Small intestine (tissue), 7 donors: ENCODE measurements at regions not wholly inside any gene's neighbourhood (a gene's known extent, or its start where the extent isn't known, plus 50 kb on each side); places are given as distances from the start of the nearest gene placed in this dataset.
A peak's percentile ranks its signal among the peaks of the same experiment; 100 is the strongest.

Experiments used
- DNase-seq, 2 donors: peaks; one replicate each; pipeline versions ENCODE4 v3.0.0 to v3.0.0-alpha.2; 2013
- FAIRE-seq: peaks from 2 replicates; lab custom pipeline; 2012; peaks lifted over from hg19 to GRCh38; lab: Jason Lieb, UNC
- H3K27ac ChIP-seq, 3 donors: one replicate each; pipeline ENCODE4 v1.5.1; 2013; ENCODE audit warnings: low read length in 2 of 3, mild to moderate bottlenecking in 2 of 3, control low read depth in 1 of 3, inconsistent platforms in 1 of 3, low read depth in 1 of 3, moderate library complexity in 1 of 3
- H3K27me3 ChIP-seq, 3 donors: one replicate each; pipeline ENCODE4 v1.6.1; 2013; ENCODE audit warnings: low read length in 3 of 3, inconsistent platforms in 1 of 3; ENCODE audit not compliant: control insufficient read depth in 3 of 3, insufficient read depth in 3 of 3
- H3K36me3 ChIP-seq, 3 donors: one replicate each; pipeline ENCODE4 v1.6.1; 2013; ENCODE audit warnings: low read length in 3 of 3, inconsistent platforms in 1 of 3, low read depth in 1 of 3, mild to moderate bottlenecking in 1 of 3, moderate library complexity in 1 of 3; ENCODE audit not compliant: control insufficient read depth in 3 of 3, insufficient read depth in 2 of 3
- H3K4me1 ChIP-seq, 3 donors: one replicate each; pipeline ENCODE4 v1.6.1; 2013; ENCODE audit warnings: low read length in 2 of 3, inconsistent platforms in 1 of 3, low read depth in 1 of 3, mild to moderate bottlenecking in 1 of 3, moderate library complexity in 1 of 3; ENCODE audit not compliant: control insufficient read depth in 3 of 3, insufficient read depth in 2 of 3
- H3K4me3 ChIP-seq, 3 donors: one replicate each; pipeline ENCODE4 v1.5.1; 2013; ENCODE audit warnings: low read length in 3 of 3, control low read depth in 1 of 3, inconsistent platforms in 1 of 3, low read depth in 1 of 3, mild to moderate bottlenecking in 1 of 3, moderate library complexity in 1 of 3
- H3K9me3 ChIP-seq, 2 donors: one replicate each; pipeline ENCODE4 v1.6.1; 2013; ENCODE audit warnings: low read depth in 1 of 2, low read length in 1 of 2; ENCODE audit not compliant: control insufficient read depth in 2 of 2, insufficient read depth in 1 of 2
- WGBS, 3 donors: extraction: QIAGEN DNeasy Blood & Tissue Kit; methylation state at CpG; one replicate each; pipeline ENCODE4 v1.1.7; 2013; 5-methylcytosine and 5-hydroxymethylcytosine counted together
- donor health status: healthy with polysubstance abuse.
- donor health status: control.
- donor health status: control.
- donor health status: Bipolar disorder and iron deficiency.
- donor health status: healthy.

DNA sequence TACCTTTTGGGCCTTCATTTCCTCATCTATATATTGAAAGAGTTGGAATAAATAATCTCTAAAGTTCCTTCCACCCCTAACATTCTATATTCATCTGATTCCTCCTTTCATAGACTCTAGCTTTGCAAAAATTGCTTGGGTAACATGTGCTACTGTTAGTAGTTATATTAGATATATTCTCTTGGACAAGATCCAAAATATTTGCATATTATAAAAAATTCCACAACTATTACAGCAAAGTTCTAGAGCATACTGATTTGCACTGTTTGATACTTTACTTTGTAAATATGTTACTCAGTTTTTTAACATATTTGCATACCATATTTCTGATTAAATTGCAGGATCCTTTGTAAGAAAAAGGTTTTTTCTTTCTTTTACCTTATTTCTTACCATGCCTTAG is 95.9 kb upstream of the UBE2E2 start:
- no peaks in the 10 kb centered on the region for H3K36me3 ChIP-seq
- DNase-seq, result no peak
- H3K27me3 ChIP-seq, result no peaks in the 10 kb centered on the region
- no peaks in the 10 kb centered on the region for H3K4me1 ChIP-seq
- no peak overlapping the region for H3K27ac ChIP-seq
- no peak overlapping the region for H3K4me3 ChIP-seq
- no peaks in the 10 kb centered on the region for H3K9me3 ChIP-seq
- no peak for FAIRE-seq

DNA sequence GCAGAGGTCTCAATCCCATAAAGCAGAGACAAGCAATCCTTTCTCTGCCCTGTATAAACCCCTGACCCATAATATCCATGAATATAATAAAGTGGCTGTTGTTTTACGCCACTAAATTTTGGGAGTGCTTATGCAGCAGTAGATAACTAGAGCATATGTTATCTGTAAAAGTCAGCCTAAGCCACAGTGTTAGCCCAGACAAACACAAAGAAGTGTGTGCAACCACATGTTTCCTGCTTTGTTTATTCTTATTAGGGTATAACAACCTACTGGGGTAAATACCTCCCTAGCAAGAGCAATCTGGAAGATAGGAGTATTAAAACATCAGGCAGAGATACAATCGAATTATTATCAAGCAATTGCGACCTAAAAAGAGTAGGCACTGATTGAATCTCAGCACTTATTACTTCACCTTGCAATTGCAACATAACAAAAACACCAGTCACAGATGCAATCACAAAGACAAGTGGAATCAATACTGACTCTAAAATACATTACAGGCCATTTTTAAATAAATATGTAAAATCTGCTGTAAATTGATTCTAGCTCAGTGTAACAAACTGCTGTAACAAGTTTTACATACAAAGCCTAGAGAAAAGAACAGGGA is 94.6 kb upstream of the UBE2E2 start:
- H3K4me1 ChIP-seq, result no peaks in the 10 kb centered on the region
- no peaks in the 10 kb centered on the region for H3K36me3 ChIP-seq
- DNase-seq (no peak), FAIRE-seq (no peak)
- no peak overlapping the region for H3K4me3 ChIP-seq
- H3K27me3 ChIP-seq, result no peaks in the 10 kb centered on the region
- 54 to 72% (median 64%) methylated on average over 3 of the region's 3 CpGs for WGBS, 3 donors
- no peaks in the 10 kb centered on the region for H3K9me3 ChIP-seq
- H3K27ac ChIP-seq, result no peak overlapping the region

DNA sequence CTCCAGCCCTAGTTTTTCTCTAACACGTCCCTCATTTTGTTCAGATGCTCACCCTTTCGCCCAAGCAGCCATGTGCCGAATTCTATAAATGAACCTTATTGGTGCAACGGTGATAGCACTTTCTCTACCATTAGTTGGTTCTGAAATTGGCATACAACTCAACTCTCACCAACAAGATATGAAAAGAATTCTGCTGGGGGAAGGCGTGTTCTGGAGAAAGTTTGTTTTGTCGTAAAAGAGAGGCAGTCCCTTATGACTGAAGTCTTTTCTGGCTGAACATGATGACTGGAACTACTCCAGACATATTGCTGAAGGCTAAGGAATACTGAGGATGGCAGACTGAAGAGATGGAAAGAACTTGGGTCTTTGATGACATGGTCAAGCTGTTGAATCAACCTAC is 91.8 kb upstream of the UBE2E2 start:
- 88 to 93% (median 91%) methylated on average over 6 of the region's 6 CpGs for WGBS, 3 donors
- FAIRE-seq, result no peak

DNA sequence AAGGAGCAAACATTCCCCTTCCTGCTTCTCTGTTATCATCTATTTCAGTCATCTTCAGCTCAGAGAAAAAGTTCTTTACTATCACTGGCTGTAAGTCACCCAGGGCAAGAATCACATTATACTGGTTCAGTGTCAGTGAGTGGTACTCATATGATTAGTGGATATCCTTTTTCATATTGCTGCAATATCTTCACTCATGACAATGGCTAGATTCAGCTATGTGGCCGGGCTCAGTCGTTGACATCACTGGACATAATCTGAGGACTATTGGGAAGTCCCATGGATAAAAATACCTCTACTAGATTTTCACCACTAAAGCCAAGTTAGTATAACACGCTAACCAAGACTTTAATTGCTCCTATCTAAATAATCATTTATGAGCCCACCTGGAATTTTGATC is 91.3 kb upstream of the UBE2E2 start:
- H3K27me3 ChIP-seq, result no peaks in the 10 kb centered on the region
- no peak for FAIRE-seq
- H3K9me3 ChIP-seq, result no peaks in the 10 kb centered on the region
- H3K4me1 ChIP-seq, result no peaks in the 10 kb centered on the region
- H3K27ac ChIP-seq, result no peak overlapping the region
- 71 to 88% (median 73%) methylated on average over 3 of the region's 3 CpGs for WGBS, 3 donors
- no peak for DNase-seq
- H3K4me3 ChIP-seq, result no peak overlapping the region
- no peaks in the 10 kb centered on the region for H3K36me3 ChIP-seq

More for the DNA sequence above, 91.8 kb upstream of the UBE2E2 start:
- no peaks in the 10 kb centered on the region for H3K4me1 ChIP-seq
- no peak for DNase-seq
- no peaks in the 10 kb centered on the region for H3K27me3 ChIP-seq
- no peak overlapping the region for H3K4me3 ChIP-seq
- H3K9me3 ChIP-seq, result no peaks in the 10 kb centered on the region
- H3K27ac ChIP-seq, result no peak overlapping the region
- no peaks in the 10 kb centered on the region for H3K36me3 ChIP-seq

DNA sequence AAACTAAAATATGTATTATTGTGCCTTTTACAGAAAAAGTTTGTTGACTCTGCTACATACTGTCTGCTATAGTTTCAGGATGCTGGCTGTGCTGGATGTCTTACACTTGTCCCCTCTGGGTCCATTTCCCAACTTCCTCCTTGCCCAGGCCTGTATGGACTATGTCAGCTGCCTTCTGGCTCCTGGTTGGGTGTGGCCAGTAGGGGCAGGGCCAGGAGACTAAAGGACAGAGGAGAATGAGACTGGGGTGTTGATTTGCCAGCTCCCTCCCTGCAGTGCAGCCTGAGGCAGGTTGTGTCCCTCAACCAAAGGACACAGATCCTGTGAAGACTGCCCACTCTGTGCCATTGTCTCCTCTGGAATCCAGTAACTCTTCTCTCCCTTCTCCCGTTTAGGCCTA is 90.6 kb upstream of the UBE2E2 start:
- Histone ChIP-seq H3K27me3 (no peaks in the 10 kb centered on the region), H3K4me1 (no peaks in the 10 kb centered on the region), H3K4me3 (no peak overlapping the region), H3K27ac (no peak overlapping the region), H3K36me3 (no peaks in the 10 kb centered on the region), H3K9me3 (no peaks in the 10 kb centered on the region)
- DNase-seq (peak in 1 of 2 donors; percentile 9), FAIRE-seq (no peak)
- WGBS, 3 donors, result 50 to 73% (median 68%) methylated on average over 1 of the region's 1 CpG

DNA sequence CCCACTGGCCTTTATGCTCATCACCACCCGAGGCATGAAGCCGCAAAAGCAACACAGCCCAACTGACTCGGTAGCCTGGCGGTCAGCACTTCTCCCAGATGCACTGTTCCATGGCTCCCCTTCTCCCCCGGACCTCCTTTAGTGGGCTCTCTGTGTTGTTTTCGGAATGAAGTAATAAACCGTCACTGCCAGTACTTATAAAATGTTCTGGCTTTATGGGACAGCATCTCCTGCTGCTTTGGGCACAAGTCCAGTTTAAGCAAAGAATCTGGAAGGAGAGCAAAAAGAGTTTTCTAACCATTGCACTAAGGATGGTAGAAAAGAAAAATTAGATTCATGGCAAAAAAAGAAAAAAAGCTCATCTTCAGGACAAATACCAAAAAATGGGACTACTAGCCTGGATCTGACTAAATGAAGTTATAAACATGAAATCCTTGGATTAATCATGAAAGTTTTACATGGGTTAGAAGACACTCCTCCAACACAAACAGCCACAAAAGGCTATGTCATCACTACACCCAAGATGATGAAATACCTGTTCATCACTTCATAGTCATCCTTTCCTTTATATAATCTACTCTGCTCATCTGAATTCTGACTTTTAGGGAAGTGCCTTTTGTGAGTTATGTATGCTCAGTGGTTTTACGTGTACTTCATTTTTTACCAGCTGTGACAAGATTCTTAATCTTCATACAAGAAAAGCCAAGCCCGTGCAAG is 89.5 kb upstream of the UBE2E2 start:
- H3K4me3 ChIP-seq, result no peak overlapping the region
- H3K36me3 ChIP-seq, result no peaks in the 10 kb centered on the region
- 66 to 83% (median 81%) methylated on average over 9 of the region's 9 CpGs for WGBS, 3 donors
- FAIRE-seq (no peak), DNase-seq (no peak)
- H3K27me3 ChIP-seq, result no peaks in the 10 kb centered on the region
- no peak overlapping the region for H3K27ac ChIP-seq
- no peaks in the 10 kb centered on the region for H3K4me1 ChIP-seq
- H3K9me3 ChIP-seq, result no peaks in the 10 kb centered on the region

DNA sequence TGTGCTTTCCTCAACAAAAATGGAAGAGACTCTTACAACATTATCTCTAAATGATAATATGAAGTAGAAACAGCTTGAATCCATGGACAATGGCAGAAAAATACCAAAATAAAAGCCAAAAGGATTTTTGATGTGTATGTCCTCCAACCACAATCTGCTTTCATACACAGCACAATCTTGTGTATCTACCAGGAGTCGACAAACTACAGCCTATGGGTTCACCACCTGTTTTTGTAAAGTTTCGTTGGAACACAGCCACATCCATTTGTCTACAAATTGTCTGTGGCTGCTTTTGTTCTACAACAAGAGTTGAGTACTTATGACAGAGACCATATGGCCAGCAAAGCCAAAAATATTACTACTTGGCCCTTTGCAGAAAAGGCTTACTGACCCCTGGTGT is 88.7 kb upstream of the UBE2E2 start:
- 67 to 75% (median 70%) methylated on average over 2 of the region's 2 CpGs for WGBS, 3 donors
- H3K9me3 ChIP-seq, result no peaks in the 10 kb centered on the region
- no peak overlapping the region for H3K27ac ChIP-seq

DNA sequence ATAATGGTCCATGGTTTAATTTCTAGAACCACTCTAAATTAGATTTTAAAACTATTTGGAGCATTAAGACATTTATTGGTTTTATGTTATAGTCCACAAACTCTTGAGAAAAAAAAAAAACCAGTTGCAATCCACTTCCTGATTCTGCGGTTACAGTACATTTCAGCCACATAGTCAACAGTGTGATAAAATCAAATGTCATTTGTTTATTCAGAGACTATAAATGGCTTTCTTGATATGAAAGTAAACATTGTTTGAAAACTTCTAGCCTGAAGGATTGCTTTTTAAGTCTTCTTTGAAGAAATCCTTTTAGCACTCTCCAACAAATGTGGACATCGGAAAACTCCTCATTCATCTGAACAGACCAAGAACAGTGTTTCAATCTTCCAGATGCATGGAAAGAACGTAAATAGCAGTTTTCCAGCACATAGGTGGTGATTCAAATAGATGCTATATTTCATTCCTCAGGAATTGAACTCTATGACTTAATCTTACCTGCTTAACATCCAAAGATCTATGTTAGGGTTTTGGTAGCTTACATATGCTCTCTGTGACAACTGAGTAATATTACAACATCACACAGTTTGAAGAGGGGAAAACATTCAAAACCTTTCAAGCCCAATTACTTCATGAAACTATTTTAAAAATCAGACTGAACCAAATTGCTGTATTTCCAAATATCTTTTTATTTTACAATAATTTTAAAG is 87.8 kb upstream of the UBE2E2 start:
- Histone ChIP-seq H3K4me1 (no peaks in the 10 kb centered on the region), H3K27me3 (no peaks in the 10 kb centered on the region), H3K9me3 (no peaks in the 10 kb centered on the region), H3K27ac (no peak overlapping the region), H3K4me3 (no peak overlapping the region), H3K36me3 (no peaks in the 10 kb centered on the region)
- no peak for FAIRE-seq
- DNase-seq, result no peak
- WGBS, 3 donors, result 30 to 44% (median 40%) methylated on average over 3 of the region's 3 CpGs

More for the DNA sequence above, 88.7 kb upstream of the UBE2E2 start:
- H3K27me3 ChIP-seq, result no peaks in the 10 kb centered on the region
- H3K4me1 ChIP-seq, result no peaks in the 10 kb centered on the region
- no peak overlapping the region for H3K4me3 ChIP-seq
- DNase-seq (no peak), FAIRE-seq (no peak)
- no peaks in the 10 kb centered on the region for H3K36me3 ChIP-seq
